ENCODE measurements at regions not wholly inside any gene's neighbourhood (a gene's known extent, or its start where the extent isn't known, plus 50 kb on each side); places are given as distances from the start of the nearest gene placed in this dataset.

DNA sequence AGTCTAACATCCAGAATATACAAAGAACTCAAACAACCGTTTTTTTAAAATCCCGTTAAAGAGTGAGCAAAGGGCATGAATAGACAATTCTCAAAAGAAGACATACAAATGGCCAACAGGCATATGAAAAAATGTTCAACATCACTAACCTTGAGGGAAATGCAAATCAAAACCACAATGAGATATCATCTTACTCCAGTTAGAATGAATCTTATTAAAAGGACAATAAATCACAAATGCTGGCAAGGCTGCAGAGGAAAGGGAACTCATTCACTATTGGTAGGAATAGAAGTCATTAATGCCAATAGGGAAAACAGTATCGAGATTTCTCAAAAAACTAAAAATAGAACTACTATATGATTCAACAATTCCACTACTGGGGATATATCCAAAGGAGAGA is 520.1 kb downstream of the RMST start:
- TF ChIP-seq, protein P1, sequence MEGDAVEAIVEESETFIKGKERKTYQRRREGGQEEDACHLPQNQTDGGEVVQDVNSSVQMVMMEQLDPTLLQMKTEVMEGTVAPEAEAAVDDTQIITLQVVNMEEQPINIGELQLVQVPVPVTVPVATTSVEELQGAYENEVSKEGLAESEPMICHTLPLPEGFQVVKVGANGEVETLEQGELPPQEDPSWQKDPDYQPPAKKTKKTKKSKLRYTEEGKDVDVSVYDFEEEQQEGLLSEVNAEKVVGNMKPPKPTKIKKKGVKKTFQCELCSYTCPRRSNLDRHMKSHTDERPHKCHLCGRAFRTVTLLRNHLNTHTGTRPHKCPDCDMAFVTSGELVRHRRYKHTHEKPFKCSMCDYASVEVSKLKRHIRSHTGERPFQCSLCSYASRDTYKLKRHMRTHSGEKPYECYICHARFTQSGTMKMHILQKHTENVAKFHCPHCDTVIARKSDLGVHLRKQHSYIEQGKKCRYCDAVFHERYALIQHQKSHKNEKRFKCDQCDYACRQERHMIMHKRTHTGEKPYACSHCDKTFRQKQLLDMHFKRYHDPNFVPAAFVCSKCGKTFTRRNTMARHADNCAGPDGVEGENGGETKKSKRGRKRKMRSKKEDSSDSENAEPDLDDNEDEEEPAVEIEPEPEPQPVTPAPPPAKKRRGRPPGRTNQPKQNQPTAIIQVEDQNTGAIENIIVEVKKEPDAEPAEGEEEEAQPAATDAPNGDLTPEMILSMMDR (IDR thresholded peaks at IDR 0.05) = no peak
- TF ChIP-seq POLR2A (IDR thresholded peaks at IDR 0.05) = no peak

All from thyroid gland (tissue), 4 donors.